BLaER1 treated with 17β-estradiol and CSF1 and Interleukin-3, amounts not matched to agents 10 nM and 100 nM (cell line): ENCODE measurements at regions not wholly inside any gene's neighbourhood (a gene's known extent, or its start where the extent isn't known, plus 50 kb on each side); places are given as distances from the start of the nearest gene placed in this dataset.

Experiments used
- H3K27ac ChIP-seq, 11 experiments: shearing (Covaris generic); formaldehyde crosslinking; 2 replicates each; pipeline ENCODE4 v1.8.1; 2022
- H3K27me3 ChIP-seq, 11 experiments: shearing (Covaris generic); formaldehyde crosslinking; 2 replicates each; pipeline ENCODE4 v1.8.1; 2022
- H3K36me3 ChIP-seq, 11 experiments: shearing (Covaris generic); formaldehyde crosslinking; 2 replicates each; pipeline ENCODE4 v1.8.1; 2022
- H3K4me1 ChIP-seq, 10 experiments: shearing (Covaris generic); formaldehyde crosslinking; 2 replicates each; pipeline ENCODE4 v1.8.1; 2022
- H3K4me2 ChIP-seq, 11 experiments: shearing (Covaris generic); formaldehyde crosslinking; 2 replicates each; pipeline ENCODE4 v1.8.1; 2022
- H3K4me3 ChIP-seq, 10 experiments: shearing (Covaris generic); formaldehyde crosslinking; 2 replicates each; pipeline ENCODE4 v1.8.1; 2022
- H3K9ac ChIP-seq, 11 experiments: shearing (Covaris generic); formaldehyde crosslinking; 2 replicates each; pipeline ENCODE4 v1.8.1; 2022
- H3K9me3 ChIP-seq, 11 experiments: shearing (Covaris generic); formaldehyde crosslinking; replicated peaks in 1 of 11; 2 replicates each; pipeline ENCODE4 v1.8.1; 2022
- H4K20me1 ChIP-seq, 11 experiments: shearing (Covaris generic); formaldehyde crosslinking; 2 replicates each; pipeline ENCODE4 v1.8.1; 2022
- Cebpa-rat ChIP-seq, 11 experiments: shearing (Covaris generic); IDR thresholded peaks; 2 replicates each; pipeline ENCODE4 v1.8.1; 2022

- H3K36me3 ChIP-seq, result no peaks in the 10 kb centered on the region
- TF ChIP-seq Cebpa-rat (IDR thresholded peaks at IDR 0.05), result no peak
- no peak overlapping the region for H3K9ac ChIP-seq
- H4K20me1 ChIP-seq, result no peaks in the 10 kb centered on the region
- peaks cover 0 to 59% (median 44%) of the 10 kb centered on the region in 10 experiments; a peak in 18 of 20 replicates for H3K4me1 ChIP-seq
- H3K9me3 ChIP-seq, result no peaks in the 10 kb centered on the region
- H3K27ac ChIP-seq, result no peak overlapping the region
- no peak overlapping the region for H3K4me2 ChIP-seq
- H3K27me3 ChIP-seq, result no peaks in the 10 kb centered on the region
- H3K4me3 ChIP-seq, result no peak overlapping the region
Measured at GRCh38 chr1:29807689-29808088, 571.4 kb downstream of the PTPRU start.

DNA sequence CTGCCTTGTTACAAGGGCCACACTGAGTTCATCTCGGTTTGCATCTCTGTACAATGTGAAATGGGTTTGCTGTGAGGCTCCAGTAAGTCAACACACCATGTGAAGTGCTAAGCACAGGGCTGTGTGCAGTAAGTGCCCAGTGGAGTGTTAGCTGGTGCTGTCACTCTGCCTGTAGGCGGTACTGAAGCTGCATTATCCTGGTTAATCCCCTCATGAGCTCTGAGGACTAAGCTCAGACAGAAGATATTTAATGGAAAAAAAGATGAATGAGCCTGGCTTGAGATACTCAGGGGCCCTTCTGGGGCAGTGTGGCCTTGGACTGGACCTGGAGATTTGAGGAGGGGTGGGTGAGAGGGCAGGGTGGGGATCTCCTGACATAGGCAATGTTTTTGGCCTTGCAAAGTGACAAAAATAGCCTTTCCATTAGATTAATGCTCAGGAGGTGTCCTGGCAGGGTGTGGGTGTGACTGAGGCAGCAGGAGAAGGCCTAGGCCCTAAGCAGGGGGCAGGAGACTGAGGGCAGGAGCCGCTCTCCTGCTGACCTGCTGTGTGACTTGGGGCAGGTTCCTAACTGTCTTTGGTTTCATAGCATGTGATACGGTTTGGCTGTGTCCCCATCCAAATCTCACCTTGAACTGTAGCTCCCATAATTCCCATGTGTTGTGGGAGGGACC, 570.5 kb downstream of the PTPRU start:
- Histone ChIP-seq H3K4me3 (no peak overlapping the region), H3K27me3 (no peaks in the 10 kb centered on the region), H3K36me3 (no peaks in the 10 kb centered on the region), H3K9me3 (no peaks in the 10 kb centered on the region), H3K4me1 (peaks cover 9 to 68% (median 53%) of the 10 kb centered on the region in 10 experiments), H4K20me1 (no peaks in the 10 kb centered on the region), H3K4me2 (no peak overlapping the region), H3K9ac (no peak overlapping the region), H3K27ac (no peak overlapping the region)
- TF ChIP-seq Cebpa-rat (IDR thresholded peaks at IDR 0.05), result no peak

DNA sequence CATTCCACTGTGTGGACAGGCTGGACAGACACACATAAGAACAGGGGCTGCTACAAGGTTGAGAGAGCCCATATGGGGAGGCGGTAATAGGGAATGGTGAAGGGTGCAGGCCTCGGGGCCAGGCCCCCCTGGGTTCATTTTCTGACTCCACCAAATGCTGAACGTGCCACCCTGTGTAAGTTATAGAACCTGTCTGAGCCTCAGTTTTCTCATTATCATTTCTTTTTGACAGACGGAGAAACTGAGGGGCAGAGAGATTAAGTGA, 569.5 kb downstream of the PTPRU start:
- H3K9ac ChIP-seq, result no peak overlapping the region
- no peaks in the 10 kb centered on the region for H3K9me3 ChIP-seq
- H3K4me3 ChIP-seq, result no peak overlapping the region
- no peaks in the 10 kb centered on the region for H3K27me3 ChIP-seq
- H3K27ac ChIP-seq, result no peak overlapping the region
- no peaks in the 10 kb centered on the region for H4K20me1 ChIP-seq
- no peak for TF ChIP-seq Cebpa-rat (IDR thresholded peaks at IDR 0.05)
- peak overlapping the region in 3 of 11 experiments; percentile 83 to 94 (median 84); a peak in 1 of 22 replicates for H3K4me2 ChIP-seq
- peaks cover 10 to 71% (median 59%) of the 10 kb centered on the region in 10 experiments for H3K4me1 ChIP-seq
- no peaks in the 10 kb centered on the region for H3K36me3 ChIP-seq

DNA sequence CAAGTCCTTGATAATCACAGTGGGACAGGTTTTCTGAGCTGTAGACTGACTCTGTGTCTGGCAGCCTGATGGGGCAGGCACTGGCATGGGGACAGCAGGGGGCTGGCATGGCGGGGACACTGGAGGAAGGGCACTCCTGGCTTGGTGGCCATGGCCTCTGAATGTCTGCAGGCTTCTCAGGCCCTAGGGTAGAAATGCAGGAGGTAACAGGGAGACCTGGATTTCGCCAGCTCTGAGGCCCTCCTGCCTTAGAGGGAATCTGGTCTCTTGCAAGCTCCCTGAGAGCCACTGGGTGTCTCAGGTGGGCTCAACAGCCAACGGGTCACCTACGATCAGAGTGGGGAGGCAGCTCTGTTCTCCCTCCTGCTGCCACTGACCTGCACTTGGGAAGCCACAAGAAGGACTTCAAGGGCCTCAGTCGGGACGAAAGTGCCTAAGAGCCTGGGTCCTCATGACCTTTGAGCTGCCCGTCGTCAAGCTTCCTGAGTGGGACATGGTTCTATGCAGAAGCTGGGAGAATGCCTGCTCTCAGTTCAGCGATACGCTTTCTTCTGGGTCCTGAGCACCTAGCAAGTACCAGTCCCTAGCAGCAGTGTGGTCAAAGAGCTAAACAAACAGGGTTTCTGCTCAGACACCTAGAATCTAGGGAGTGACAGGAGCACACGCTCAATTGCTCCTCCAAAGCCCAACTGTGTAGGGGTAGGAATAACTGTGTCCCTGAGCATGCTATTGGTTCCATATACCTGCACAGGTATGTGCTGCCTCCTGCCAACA, 569.0 kb downstream of the PTPRU start:
- Histone ChIP-seq H3K9me3 (no peaks in the 10 kb centered on the region), H3K4me1 (peaks cover 10 to 74% (median 64%) of the 10 kb centered on the region in 10 experiments), H3K4me3 (no peak overlapping the region), H3K27me3 (no peaks in the 10 kb centered on the region), H3K36me3 (no peaks in the 10 kb centered on the region), H3K4me2 (peak overlapping the region in 5 of 11 experiments; percentile 83 to 94 (median 88); a peak in 9 of 22 replicates), H3K9ac (no peak overlapping the region), H3K27ac (no peak overlapping the region), H4K20me1 (no peaks in the 10 kb centered on the region)
- TF ChIP-seq Cebpa-rat (IDR thresholded peaks at IDR 0.05), result no peak

DNA sequence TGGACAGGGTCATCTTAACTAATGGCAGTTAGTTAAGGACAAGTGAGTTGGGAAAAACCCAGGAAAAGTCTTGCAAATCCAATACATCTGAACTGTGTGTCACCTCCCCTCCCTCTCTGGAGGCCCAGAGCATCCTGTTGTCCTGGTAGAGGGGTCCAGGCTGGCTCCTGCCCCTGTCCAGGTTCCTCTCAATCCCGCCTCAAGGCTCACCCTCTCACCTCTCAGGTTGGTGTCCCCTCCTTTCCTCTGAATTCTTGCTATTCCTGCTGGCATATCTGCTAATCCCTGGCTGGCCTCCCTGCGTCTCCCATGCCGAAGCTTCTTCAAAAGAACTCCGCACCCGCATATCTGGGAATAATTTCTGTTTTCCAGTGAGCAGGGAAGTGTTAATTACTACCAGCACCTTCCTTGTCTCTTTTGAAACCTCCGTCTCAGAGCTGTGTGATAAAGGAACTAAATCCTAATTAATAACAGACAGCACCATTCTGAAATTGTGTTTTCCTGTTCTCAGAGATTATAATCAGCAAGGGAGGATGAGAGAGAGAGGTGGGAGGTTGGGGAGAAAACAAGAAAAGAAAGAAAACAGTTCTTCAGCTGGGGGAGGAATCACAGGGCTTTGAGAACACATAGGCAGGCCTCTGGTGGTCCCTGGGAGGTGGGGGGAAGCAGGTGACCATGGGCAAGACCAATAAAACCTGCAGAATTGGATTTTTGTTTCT, 568.0 kb downstream of the PTPRU start:
- Histone ChIP-seq H3K27ac (no peak overlapping the region), H3K4me2 (peak overlapping the region in 8 of 11 experiments; percentile 28 to 94 (median 86); a peak in 12 of 22 replicates), H3K9me3 (no peaks in the 10 kb centered on the region), H3K9ac (no peak overlapping the region), H3K36me3 (no peaks in the 10 kb centered on the region), H3K4me3 (no peak overlapping the region), H4K20me1 (no peaks in the 10 kb centered on the region), H3K27me3 (no peaks in the 10 kb centered on the region), H3K4me1 (peaks cover 10 to 75% (median 64%) of the 10 kb centered on the region in 10 experiments)
- no peak for TF ChIP-seq Cebpa-rat (IDR thresholded peaks at IDR 0.05)

DNA sequence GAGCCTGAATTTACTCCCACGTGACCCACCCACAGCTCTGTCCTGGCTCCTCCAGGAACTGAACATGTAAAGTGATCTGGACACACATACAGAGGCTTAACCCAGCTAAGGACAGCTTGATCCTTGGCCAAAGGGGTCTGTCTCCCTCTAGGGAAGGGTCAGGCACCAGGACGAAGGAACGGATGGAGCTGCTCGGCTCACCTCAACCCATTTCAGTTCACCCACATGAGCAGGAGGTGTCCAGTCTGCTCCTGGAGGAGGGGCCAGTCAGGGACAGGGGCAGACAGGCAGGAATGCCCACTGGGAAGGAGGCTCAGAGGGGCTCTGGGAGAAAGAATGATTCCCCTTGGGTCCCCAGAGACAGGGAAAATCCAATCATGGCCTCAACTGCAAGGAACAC, 567.2 kb downstream of the PTPRU start:
- peak overlapping the region in 9 of 11 experiments; percentile 74 to 94 (median 84); a peak in 16 of 22 replicates for H3K4me2 ChIP-seq
- H3K9me3 ChIP-seq, result peaks cover 0 to 6% (median under 1%) of the 10 kb centered on the region in 11 experiments; a peak in 5 of 22 replicates
- H3K9ac ChIP-seq, result no peak overlapping the region; a peak in 1 of 22 replicates
- H3K27me3 ChIP-seq, result no peaks in the 10 kb centered on the region
- no peak overlapping the region for H3K27ac ChIP-seq
- H3K4me1 ChIP-seq, result peaks cover 10 to 66% (median 57%) of the 10 kb centered on the region in 10 experiments
- no peak overlapping the region for H3K4me3 ChIP-seq
- TF ChIP-seq Cebpa-rat (IDR thresholded peaks at IDR 0.05), result no peak
- H4K20me1 ChIP-seq, result no peaks in the 10 kb centered on the region
- no peaks in the 10 kb centered on the region for H3K36me3 ChIP-seq

DNA sequence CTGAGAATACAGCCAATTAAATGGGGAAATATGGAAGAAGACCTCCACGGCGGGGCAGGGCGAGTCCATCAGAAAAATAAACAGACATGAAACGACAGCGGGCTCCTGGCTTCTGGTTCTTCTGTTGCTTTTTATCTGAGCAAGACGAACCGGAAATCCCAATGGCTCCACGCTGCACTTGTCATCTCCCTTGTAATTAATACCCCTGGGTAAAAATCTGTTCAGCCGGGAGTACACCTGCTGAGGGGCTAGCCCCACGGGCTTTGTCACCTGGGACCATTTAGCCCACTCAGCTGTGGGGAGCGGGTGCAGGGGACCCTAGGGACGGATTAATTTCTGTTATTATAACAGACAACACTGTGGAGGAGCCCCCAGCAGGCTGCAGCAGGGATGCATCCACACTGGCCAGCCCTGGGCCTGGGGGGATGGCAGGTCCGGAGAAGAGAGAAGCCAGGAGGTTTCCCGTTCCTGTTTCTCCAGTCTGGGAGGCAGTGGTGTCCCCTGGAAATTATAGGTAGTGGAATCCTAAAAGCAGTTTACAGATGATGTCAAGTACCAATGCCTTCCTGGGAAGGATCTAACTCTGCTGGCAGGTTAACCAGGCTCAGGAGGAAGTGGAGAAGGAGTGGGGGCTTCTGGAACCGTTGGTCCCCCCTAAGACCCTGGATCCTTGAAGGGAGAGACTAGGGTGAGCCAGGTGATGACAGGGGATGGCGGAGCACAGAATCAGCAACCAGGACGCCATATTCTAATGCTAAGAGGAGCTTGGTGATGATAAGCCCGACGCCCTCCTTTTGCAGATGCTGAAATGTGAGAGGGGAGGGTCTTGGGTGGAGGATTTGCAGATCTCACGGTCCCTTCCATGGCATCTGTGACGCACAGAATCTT, 566.1 kb downstream of the PTPRU start:
- peaks cover 0 to 17% (median 9%) of the 10 kb centered on the region in 11 experiments; a peak in 10 of 22 replicates for H3K9me3 ChIP-seq
- H3K4me2 ChIP-seq, result peak overlapping the region; percentile 56 to 94 (median 84)
- peaks cover 10 to 64% (median 57%) of the 10 kb centered on the region in 10 experiments for H3K4me1 ChIP-seq
- H4K20me1 ChIP-seq, result no peaks in the 10 kb centered on the region
- peak overlapping the region in 4 of 11 experiments; percentile 47 to 60 (median 58); a peak in 7 of 22 replicates for H3K27ac ChIP-seq
- H3K9ac ChIP-seq, result peak overlapping the region in 4 of 11 experiments; percentile 40 to 51 (median 44); a peak in 5 of 22 replicates
- TF ChIP-seq Cebpa-rat (IDR thresholded peaks at IDR 0.05), result no peak
- no peaks in the 10 kb centered on the region for H3K36me3 ChIP-seq
- H3K4me3 ChIP-seq, result peak overlapping the region in 5 of 10 experiments; percentile 11 to 34 (median 15); a peak in 5 of 20 replicates
- no peaks in the 10 kb centered on the region for H3K27me3 ChIP-seq

DNA sequence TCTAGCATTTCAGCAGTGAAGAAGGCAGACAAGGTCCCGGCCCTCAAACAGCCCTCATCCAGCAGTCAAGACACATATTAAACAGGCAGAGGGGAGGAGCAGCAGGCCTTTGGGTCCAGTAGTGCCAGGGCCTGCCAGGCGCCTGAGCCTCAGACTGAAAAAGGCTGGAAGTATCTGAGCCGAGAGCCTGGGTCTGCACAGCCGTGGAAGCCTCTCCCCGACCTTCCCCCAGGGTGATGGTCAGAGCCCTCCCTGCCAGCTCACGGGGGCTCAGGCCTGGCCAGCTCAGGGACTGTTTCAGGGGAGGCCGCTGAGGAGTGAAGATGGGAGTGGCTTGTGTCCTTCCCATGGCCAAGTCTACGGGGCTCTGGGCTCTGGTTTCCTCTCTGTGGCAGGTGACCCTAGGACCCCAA, 565.2 kb downstream of the PTPRU start:
- Histone ChIP-seq H3K36me3 (no peaks in the 10 kb centered on the region), H3K27ac (peak overlapping the region in 6 of 11 experiments; percentile 15 to 60 (median 52); a peak in 10 of 22 replicates), H3K4me3 (peak overlapping the region in 2 of 10 experiments; percentile 12 to 31; a peak in 2 of 20 replicates), H3K27me3 (no peaks in the 10 kb centered on the region), H3K9ac (peak overlapping the region in 4 of 11 experiments; percentile 40 to 51 (median 44); a peak in 7 of 22 replicates), H4K20me1 (no peaks in the 10 kb centered on the region), H3K9me3 (peaks cover 5 to 25% (median 16%) of the 10 kb centered on the region in 11 experiments; a peak in 21 of 22 replicates), H3K4me1 (peaks cover 10 to 64% (median 57%) of the 10 kb centered on the region in 10 experiments), H3K4me2 (peak overlapping the region; percentile 56 to 94 (median 84))
- no peak for TF ChIP-seq Cebpa-rat (IDR thresholded peaks at IDR 0.05)
